Calu3 (cell line): ENCODE measurements at regions not wholly inside any gene's neighbourhood (a gene's known extent, or its start where the extent isn't known, plus 50 kb on each side); places are given as distances from the start of the nearest gene placed in this dataset.

Experiments used
- BruUV-seq: library from RNA; stranded (reverse); fragments of 400-500 nt; replicated peaks from 2 replicates; lab custom pipeline; 2021; lab: Mats Ljungman, UMichigan
- CTCF ChIA-PET: fragments of 300-600 bp; sonication (Branson Sonifier 250); formaldehyde crosslinking; loops from one replicate; lab custom pipeline; 2022; ENCODE audit warnings: antibody characterized with exemption; lab: Charles Lee
- DNase-seq: peaks from one replicate; pipeline ENCODE4 v3.0.0; 2022
- H3K27ac Mint-ChIP-seq: one replicate; pipeline ENCODE4 v1.8.0; 2022; ENCODE audit warnings: mixed read lengths; ENCODE audit not compliant: unreplicated experiment
- H3K27me3 Mint-ChIP-seq: one replicate; pipeline ENCODE4 v1.8.0; 2022; ENCODE audit warnings: mixed read lengths; ENCODE audit not compliant: unreplicated experiment
- H3K36me3 Mint-ChIP-seq: one replicate; pipeline ENCODE4 v1.8.0; 2022; ENCODE audit warnings: mild to moderate bottlenecking, moderate library complexity, mixed read lengths; ENCODE audit not compliant: insufficient read depth, unreplicated experiment
- H3K4me1 Mint-ChIP-seq: one replicate; pipeline ENCODE4 v1.8.0; 2022; ENCODE audit warnings: mild to moderate bottlenecking, low read depth, mixed read lengths; ENCODE audit not compliant: unreplicated experiment
- H3K4me3 Mint-ChIP-seq: one replicate; pipeline ENCODE4 v1.8.0; 2022; ENCODE audit warnings: mild to moderate bottlenecking, low read depth, moderate library complexity, mixed read lengths; ENCODE audit not compliant: unreplicated experiment
- H3K9me3 Mint-ChIP-seq: one replicate; pipeline ENCODE4 v1.8.0; 2022; ENCODE audit warnings: low read depth, mixed read lengths; ENCODE audit not compliant: unreplicated experiment
- CTCF ChIP-seq: fragments of 200-600 bp; IDR thresholded peaks from one replicate; pipeline ENCODE4 v1.8.0; 2022; ENCODE audit warnings: antibody characterized with exemption; ENCODE audit not compliant: unreplicated experiment
- intact Hi-C: fragments of 100-400 bp; cut with micrococcal nuclease; formaldehyde crosslinking; loops from one replicate; pipeline ENCODE4 v1.10.0; 2022; ENCODE audit not compliant: unreplicated experiment

DNA sequence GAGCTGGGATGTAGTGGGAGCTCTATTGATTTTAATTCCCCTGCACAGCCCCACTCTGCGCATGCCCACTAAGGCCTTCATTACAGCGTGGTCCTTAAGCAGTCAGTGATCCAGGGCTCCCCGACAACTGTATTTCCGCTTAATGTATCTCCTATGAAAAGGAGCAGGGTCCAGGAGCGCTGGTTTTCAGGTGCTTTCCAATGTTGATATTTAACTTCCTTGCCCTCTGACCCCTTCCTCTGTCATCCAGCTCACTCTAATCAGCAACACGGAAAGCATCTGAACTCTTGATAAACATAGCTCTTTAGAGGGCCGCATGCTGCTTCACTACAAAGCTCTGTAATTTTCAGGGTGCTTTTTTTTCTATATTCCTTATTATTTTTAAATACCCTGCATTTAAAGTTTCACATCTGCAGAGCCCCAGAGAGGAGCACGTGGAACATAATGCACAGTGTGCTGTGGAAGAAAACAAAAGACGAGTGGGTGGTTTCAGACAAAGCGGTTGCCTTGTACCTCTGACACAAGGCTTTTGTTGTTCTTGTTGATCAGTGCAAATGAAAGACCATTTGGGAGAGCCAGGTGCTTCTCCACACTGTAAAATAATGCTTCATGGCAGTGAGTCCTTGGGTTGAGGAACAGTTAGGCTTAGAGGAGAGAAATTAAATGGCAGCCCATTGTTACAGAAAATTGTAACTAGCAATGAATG, 465.9 kb upstream of the CELF2 start:
- Mint-ChIP-seq H3K4me1 (no peaks in the 10 kb centered on the region), H3K4me3 (no peak overlapping the region)
- no peak for TF ChIP-seq CTCF

DNA sequence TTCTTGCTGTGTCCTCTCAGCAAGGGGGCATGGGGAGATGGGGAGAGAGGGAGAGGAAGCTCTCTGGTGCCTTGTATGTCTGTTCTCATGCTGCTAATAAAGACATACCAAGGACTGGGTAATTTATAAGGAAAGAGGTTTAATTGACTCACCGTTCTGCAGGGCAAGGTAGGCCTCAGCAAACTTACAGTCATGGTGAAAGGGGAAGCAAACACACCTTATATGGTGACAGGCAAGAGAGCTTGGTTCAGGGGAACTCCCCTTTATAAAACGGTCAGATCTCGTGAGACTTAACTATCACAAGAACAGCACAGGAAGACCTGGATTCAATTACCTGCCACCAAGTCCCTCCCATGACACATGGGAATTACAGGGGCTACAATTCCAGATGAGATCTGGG, 464.7 kb upstream of the CELF2 start:
- Mint-ChIP-seq H3K4me3 (no peak overlapping the region), H3K27me3 (no peaks in the 10 kb centered on the region), H3K9me3 (peaks cover 19% of the 10 kb centered on the region), H3K36me3 (no peaks in the 10 kb centered on the region), H3K4me1 (no peaks in the 10 kb centered on the region), H3K27ac (no peak overlapping the region)
- no peak for DNase-seq
- BruUV-seq, result no TSS peak
- TF ChIP-seq CTCF, result no peak
- intact Hi-C loops, result no loop called here
- CTCF ChIA-PET, result no interaction called here

More for the DNA sequence above, 465.9 kb upstream of the CELF2 start:
- BruUV-seq, result no TSS peak
- CTCF ChIA-PET, result interaction anchor here (0.9 kb wide), 1 partner anchor 31 kb away, joined by 3 read pairs; no protein-coding TSS in a partner anchor
- no peak overlapping the region for H3K27ac Mint-ChIP-seq
- DNase-seq, result no peak
- no peaks in the 10 kb centered on the region for H3K27me3 Mint-ChIP-seq
- no peaks in the 10 kb centered on the region for H3K36me3 Mint-ChIP-seq
- peaks cover 19% of the 10 kb centered on the region for H3K9me3 Mint-ChIP-seq
- intact Hi-C loops, result no loop called here

- no peak for TF ChIP-seq CTCF
- intact Hi-C loops, result no loop called here
Observed at GRCh38 chr10:10564081-10564794, 453.4 kb upstream of the CELF2 start.

DNA sequence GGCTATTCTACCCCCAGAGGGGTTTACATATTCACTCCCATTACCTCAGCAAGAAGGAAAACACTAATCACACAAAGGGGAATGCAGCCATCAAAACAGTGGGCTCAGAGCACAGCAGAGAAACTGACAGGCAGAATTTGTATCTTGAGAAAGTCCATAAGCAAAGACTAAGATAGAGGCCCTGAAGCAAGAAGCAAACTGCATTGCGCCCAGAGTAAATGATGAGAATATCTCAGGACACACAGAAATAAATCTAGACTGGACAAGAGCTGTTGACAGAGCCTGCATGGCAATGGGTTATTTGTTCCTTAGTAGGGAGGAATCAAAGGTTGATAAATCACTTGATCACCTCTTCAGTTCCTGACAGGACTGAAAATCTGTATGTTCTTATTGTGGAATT, 440.7 kb upstream of the CELF2 start:
- CTCF ChIA-PET, result no interaction called here
- TF ChIP-seq CTCF, result no peak
- Mint-ChIP-seq H3K27ac (no peak overlapping the region), H3K9me3 (peaks cover 4% of the 10 kb centered on the region), H3K27me3 (no peaks in the 10 kb centered on the region), H3K4me3 (no peak overlapping the region), H3K4me1 (no peaks in the 10 kb centered on the region), H3K36me3 (no peaks in the 10 kb centered on the region)
- no peak for DNase-seq
- no TSS peak for BruUV-seq
- intact Hi-C loops, result no loop called here

More at GRCh38 chr10:10564081-10564794, 453.4 kb upstream of the CELF2 start:
- no peak overlapping the region for H3K27ac Mint-ChIP-seq
- no peaks in the 10 kb centered on the region for H3K27me3 Mint-ChIP-seq
- CTCF ChIA-PET, result no interaction called here
- H3K9me3 Mint-ChIP-seq, result peaks cover 18% of the 10 kb centered on the region
- H3K4me3 Mint-ChIP-seq, result no peak overlapping the region
- no peak for DNase-seq
- H3K36me3 Mint-ChIP-seq, result no peaks in the 10 kb centered on the region
- BruUV-seq, result no TSS peak
- H3K4me1 Mint-ChIP-seq, result no peaks in the 10 kb centered on the region
